GM12872 (cell line): ENCODE measurements at regions not wholly inside any gene's neighbourhood (a gene's known extent, or its start where the extent isn't known, plus 50 kb on each side); places are given as distances from the start of the nearest gene placed in this dataset.

ENCODE experiments used
- CTCF ChIP-seq: IDR thresholded peaks from 3 replicates; pipeline ENCODE4 v1.5.1; 2011; ENCODE audit warnings: low read depth, mild to moderate bottlenecking, low read length, moderate library complexity; ENCODE audit not compliant: insufficient read depth

- no peak for TF ChIP-seq CTCF
These were observed 427.4 kb upstream of the JAG1 start for GRCh38 chr20:11101243-11101642.

GRCh38 chr20:11101696-11102095 is 427.9 kb upstream of the JAG1 start:
- TF ChIP-seq CTCF, result no peak

GRCh38 chr20:11103866-11104265 is 430.1 kb upstream of the JAG1 start:
- no peak for TF ChIP-seq CTCF

- no peak for TF ChIP-seq CTCF
These were observed 434.5 kb upstream of the JAG1 start for GRCh38 chr20:11108102-11108810.

- TF ChIP-seq CTCF, result no peak
These were observed 436.7 kb upstream of the JAG1 start for GRCh38 chr20:11110535-11110934.

- TF ChIP-seq CTCF, result no peak
These were observed 437.4 kb upstream of the JAG1 start for GRCh38 chr20:11111191-11111590.

- no peak for TF ChIP-seq CTCF
These were observed 439.0 kb upstream of the JAG1 start for GRCh38 chr20:11112832-11113231.
